PC-9 (cell line): ENCODE measurements at regions not wholly inside any gene's neighbourhood (a gene's known extent, or its start where the extent isn't known, plus 50 kb on each side); places are given as distances from the start of the nearest gene placed in this dataset.

Source experiments
- BruUV-seq: library from RNA; stranded (reverse); fragments of 400-500 nt; replicated peaks from 2 replicates; lab custom pipeline; 2021; lab: Mats Ljungman, UMichigan
- CTCF ChIA-PET: fragments of 300-600 bp; sonication (Branson Sonifier 250); formaldehyde crosslinking; loops from one replicate; lab custom pipeline; 2022; ENCODE audit warnings: antibody characterized with exemption; lab: Charles Lee
- POLR2A ChIA-PET: fragments of 300-600 bp; sonication (Branson Sonifier 250); formaldehyde crosslinking; loops from one replicate; lab custom pipeline; 2022; ENCODE audit warnings: antibody characterized with exemption; ENCODE audit not compliant: unreplicated experiment; lab: Charles Lee
- DNase-seq, 2 experiments: peaks; one replicate each; pipeline versions ENCODE4 v3.0.0 to v3.0.0-alpha.2; 2015 to 2022; ENCODE audit warnings: mixed read lengths in 1 of 2
- H2AFZ ChIP-seq: fragments of 200-600 bp; sonication (generic); 2 replicates; pipeline ENCODE4 v1.8.1; 2017; ENCODE audit warnings: antibody characterized with exemption
- H3F3A ChIP-seq: fragments of 200-600 bp; sonication (generic); 2 replicates; pipeline ENCODE4 v1.8.1; 2017; ENCODE audit warnings: antibody characterized with exemption, mild to moderate bottlenecking, low read depth; ENCODE audit not compliant: insufficient read depth
- H3K27ac ChIP-seq: fragments of 200-600 bp; sonication (generic); 2 replicates; pipeline ENCODE4 v1.6.1; 2016; ENCODE audit warnings: mixed run types
- H3K27me3 ChIP-seq: fragments of 200-600 bp; sonication (generic); 2 replicates; pipeline ENCODE4 v1.6.1; 2016; ENCODE audit warnings: low read depth, mixed run types; ENCODE audit not compliant: insufficient read depth
- H3K36me3 ChIP-seq: fragments of 200-600 bp; sonication (generic); 2 replicates; pipeline ENCODE4 v1.6.1; 2016; ENCODE audit warnings: low read depth, mixed run types
- H3K4me1 ChIP-seq: fragments of 200-600 bp; sonication (generic); replicated peaks from 2 replicates; pipeline ENCODE4 v1.6.1; 2016; ENCODE audit warnings: mixed run types; ENCODE audit not compliant: insufficient read depth
- H3K4me2 ChIP-seq: fragments of 200-600 bp; sonication (generic); 2 replicates; pipeline ENCODE4 v1.6.1; 2017; ENCODE audit warnings: mixed run types
- H3K4me3 ChIP-seq: fragments of 200-600 bp; sonication (generic); 2 replicates; pipeline ENCODE4 v1.6.1; 2016; ENCODE audit warnings: mixed run types
- H3K79me2 ChIP-seq: fragments of 200-600 bp; sonication (generic); 2 replicates; pipeline ENCODE4 v1.6.1; 2017; ENCODE audit warnings: low read depth, mixed run types
- H3K9me2 ChIP-seq: fragments of 200-600 bp; sonication (generic); 2 replicates; pipeline ENCODE4 v1.8.1; 2017; ENCODE audit warnings: mild to moderate bottlenecking; ENCODE audit not compliant: insufficient read depth
- H3K9me3 ChIP-seq: fragments of 200-600 bp; sonication (generic); 2 replicates; pipeline ENCODE4 v1.8.1; 2016; ENCODE audit warnings: low read depth; ENCODE audit not compliant: insufficient read depth
- H4K20me1 ChIP-seq: fragments of 200-600 bp; sonication (generic); 2 replicates; pipeline ENCODE4 v1.8.1; 2017; ENCODE audit not compliant: insufficient read depth
- CTCF ChIP-seq: fragments of 200-600 bp; sonication (generic); conservative IDR thresholded peaks from 2 replicates; pipeline ENCODE4 v1.6.1; 2017; ENCODE audit warnings: mixed run types, antibody characterized with exemption, mild to moderate bottlenecking, moderate library complexity
- EZH2 ChIP-seq: fragments of 200-600 bp; sonication (generic); IDR thresholded peaks from 2 replicates; pipeline ENCODE4 v1.8.0; 2017; ENCODE audit warnings: antibody characterized with exemption, low read depth
- intact Hi-C: fragments of 100-400 bp; cut with micrococcal nuclease; formaldehyde crosslinking; loops from one replicate; pipeline ENCODE4 v1.10.0; 2022; ENCODE audit not compliant: unreplicated experiment

- no peak overlapping the region for H3K27ac ChIP-seq
- no peaks in the 10 kb centered on the region for H3K9me3 ChIP-seq
- H3K79me2 ChIP-seq: no peaks in the 10 kb centered on the region
- intact Hi-C loops: no loop called here
- DNase-seq: no peak
- ChIA-PET CTCF (no interaction called here), POLR2A (no interaction called here)
- H2AFZ ChIP-seq: no peak overlapping the region
- no peaks in the 10 kb centered on the region for H3K4me1 ChIP-seq
- no peaks in the 10 kb centered on the region for H3F3A ChIP-seq
- no peak overlapping the region for H3K4me3 ChIP-seq
- H3K9me2 ChIP-seq: no peaks in the 10 kb centered on the region; the same call in 1 of the 2 replicates
- H3K4me2 ChIP-seq: no peak overlapping the region
- no peaks in the 10 kb centered on the region for H4K20me1 ChIP-seq
- H3K27me3 ChIP-seq: no peaks in the 10 kb centered on the region
- no peak for TF ChIP-seq CTCF
- TF ChIP-seq EZH2: no peak
- no TSS peak for BruUV-seq
- H3K36me3 ChIP-seq: no peaks in the 10 kb centered on the region
These were observed 992.1 kb downstream of the NR2F1-AS1 start for GRCh38 chr5:92588876-92589275.

GRCh38 chr5:92581690-92582089 is 999.3 kb downstream of the NR2F1-AS1 start:
- H3K4me2 ChIP-seq: no peak overlapping the region
- no peaks in the 10 kb centered on the region for H3K79me2 ChIP-seq
- H3K4me1 ChIP-seq: no peaks in the 10 kb centered on the region
- H3F3A ChIP-seq: no peaks in the 10 kb centered on the region
- BruUV-seq: no TSS peak
- H3K27me3 ChIP-seq: no peaks in the 10 kb centered on the region
- no peak for TF ChIP-seq CTCF
- TF ChIP-seq EZH2: no peak
- intact Hi-C loops: no loop called here
- no peak overlapping the region for H3K4me3 ChIP-seq
- no peak overlapping the region for H3K27ac ChIP-seq
- H4K20me1 ChIP-seq: no peaks in the 10 kb centered on the region
- peaks cover 3% of the 10 kb centered on the region; the same call in 1 of the 2 replicates for H3K9me3 ChIP-seq
- no peak overlapping the region for H2AFZ ChIP-seq
- ChIA-PET CTCF (no interaction called here), POLR2A (no interaction called here)
- peaks cover 10% of the 10 kb centered on the region; the same call in 1 of the 2 replicates for H3K9me2 ChIP-seq
- H3K36me3 ChIP-seq: no peaks in the 10 kb centered on the region
- DNase-seq: no peak

DNA sequence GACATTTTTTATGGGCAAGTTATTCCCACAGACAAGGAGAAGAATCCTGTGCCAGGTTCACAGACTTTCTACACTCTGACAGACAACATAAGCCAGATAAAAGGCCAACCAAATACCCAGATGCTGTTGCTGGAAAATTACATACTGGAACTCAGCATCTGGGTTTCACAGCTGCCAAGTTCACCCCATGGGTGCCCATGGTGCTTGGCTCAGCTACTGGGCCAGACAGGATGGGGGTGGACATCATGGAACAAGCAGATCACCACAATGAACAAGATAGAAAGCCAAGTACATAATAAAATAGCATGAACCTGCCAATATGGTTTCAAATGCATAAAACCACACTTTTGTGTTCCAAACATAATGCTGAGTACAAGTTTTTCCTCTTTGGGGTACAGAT is 999.8 kb downstream of the NR2F1-AS1 start:
- H3K4me3 ChIP-seq: no peak overlapping the region
- ChIA-PET CTCF (no interaction called here), POLR2A (no interaction called here)
- DNase-seq: no peak
- no peaks in the 10 kb centered on the region for H3K4me1 ChIP-seq
- H3K27me3 ChIP-seq: no peaks in the 10 kb centered on the region
- no peak overlapping the region for H3K4me2 ChIP-seq
- peaks cover 10% of the 10 kb centered on the region; the same call in 1 of the 2 replicates for H3K9me2 ChIP-seq
- H3K9me3 ChIP-seq: peaks cover 3% of the 10 kb centered on the region; the same call in 1 of the 2 replicates
- H2AFZ ChIP-seq: no peak overlapping the region
- H4K20me1 ChIP-seq: no peaks in the 10 kb centered on the region
- H3K27ac ChIP-seq: no peak overlapping the region
- TF ChIP-seq EZH2 (no peak), CTCF (no peak)
- no peaks in the 10 kb centered on the region for H3F3A ChIP-seq
- H3K79me2 ChIP-seq: no peaks in the 10 kb centered on the region
- no TSS peak for BruUV-seq
- no peaks in the 10 kb centered on the region for H3K36me3 ChIP-seq
- intact Hi-C loops: no loop called here
